H1 (cell line): ENCODE measurements at regions not wholly inside any gene's neighbourhood (a gene's known extent, or its start where the extent isn't known, plus 50 kb on each side); places are given as distances from the start of the nearest gene placed in this dataset.

ENCODE experiments used
- CTCF ChIA-PET: fragments of 300-600 bp; sonication (Branson Sonifier 250); formaldehyde crosslinking; loops from one replicate; lab custom pipeline; 2021; ENCODE audit not compliant: partially characterized antibody; lab: Charles Lee
- POLR2A ChIA-PET: fragments of 300-600 bp; sonication (Branson Sonifier 250); formaldehyde crosslinking; loops from one replicate; lab custom pipeline; 2021; ENCODE audit warnings: inconsistent platforms; ENCODE audit not compliant: partially characterized antibody; lab: Charles Lee
- DNase-seq, 2 experiments: peaks; one replicate each; pipeline versions ENCODE4 v3.0.0 to v3.0.0-alpha.2; 2010 to 2022; ENCODE audit warnings: low spot score in 2 of 2, low read depth in 1 of 2, mixed read lengths in 1 of 2
- FAIRE-seq: peaks from 2 replicates; lab custom pipeline; 2011; peaks lifted over from hg19 to GRCh38; lab: Jason Lieb, UNC
- H2AFZ ChIP-seq: 2 replicates; pipeline ENCODE4 v1.8.1; 2012; ENCODE audit warnings: low read length, inconsistent platforms
- H2AK5ac ChIP-seq: 2 replicates; pipeline ENCODE4 v1.6.1; 2013; ENCODE audit warnings: low read depth, low read length
- H2BK120ac ChIP-seq: replicated peaks from 2 replicates; pipeline ENCODE3; 2013; ENCODE audit warnings: low read depth, low read length, inconsistent platforms
- H2BK12ac ChIP-seq: 2 replicates; pipeline ENCODE4 v1.6.1; 2013; ENCODE audit warnings: low read depth, low read length
- H2BK15ac ChIP-seq: 2 replicates; pipeline ENCODE4 v1.6.1; 2013; ENCODE audit warnings: low read length
- H2BK20ac ChIP-seq: 2 replicates; pipeline ENCODE4 v1.6.1; 2013; ENCODE audit warnings: low read length
- H2BK5ac ChIP-seq: 2 replicates; pipeline ENCODE4 v1.6.1; 2013; ENCODE audit warnings: low read depth, low read length
- H3K14ac ChIP-seq: 2 replicates; pipeline ENCODE4 v1.6.1; 2013; ENCODE audit warnings: inconsistent platforms; ENCODE audit not compliant: insufficient read length
- H3K18ac ChIP-seq: 2 replicates; pipeline ENCODE4 v1.6.1; 2013; ENCODE audit warnings: low read length; ENCODE audit errors: extremely low read depth
- H3K23ac ChIP-seq: 2 replicates; pipeline ENCODE4 v1.6.1; 2013; ENCODE audit warnings: inconsistent platforms; ENCODE audit not compliant: insufficient read length
- H3K23me2 ChIP-seq: 2 replicates; pipeline ENCODE4 v1.6.1; 2013; ENCODE audit warnings: low read depth, low read length
- H3K27ac ChIP-seq: 2 replicates; pipeline ENCODE4 v1.6.1; 2011; ENCODE audit warnings: low read depth, low read length, inconsistent platforms
- H3K27me3 ChIP-seq, 4 experiments: replicated peaks in 1 of 4; 1 replicate in 1 of 4; 2 replicates in 3 of 4; pipeline versions ENCODE4 v1.6.1 to v1.8.1; 2011 to 2013; ENCODE audit warnings: low read length in 3 of 4, mild to moderate bottlenecking in 3 of 4, inconsistent platforms in 2 of 4, mixed read lengths in 2 of 4, moderate library complexity in 1 of 4; ENCODE audit not compliant: control insufficient read depth in 3 of 4, insufficient read depth in 3 of 4; ENCODE audit errors: extremely low read depth in 1 of 4
- H3K36me3 ChIP-seq, 4 experiments: 2 replicates each; pipeline versions ENCODE4 v1.6.1 to v1.8.1; 2011 to 2013; ENCODE audit warnings: mild to moderate bottlenecking in 4 of 4, low read length in 3 of 4, moderate library complexity in 2 of 4, control low read depth in 1 of 4, inconsistent platforms in 1 of 4; ENCODE audit not compliant: insufficient read depth in 4 of 4, control insufficient read depth in 2 of 4
- H3K4ac ChIP-seq: replicated peaks from 2 replicates; pipeline ENCODE3; 2013; ENCODE audit warnings: low read length, low read depth, mixed read lengths, inconsistent platforms; ENCODE audit not compliant: insufficient read length
- H3K4me1 ChIP-seq, 4 experiments: replicated peaks in 1 of 4; 1 replicate in 1 of 4; 2 replicates in 3 of 4; pipeline versions ENCODE4 v1.6.1 to v1.8.1; 2011 to 2013; ENCODE audit warnings: low read length in 3 of 4, inconsistent platforms in 2 of 4, mixed read lengths in 1 of 4; ENCODE audit not compliant: insufficient read depth in 4 of 4, control insufficient read depth in 3 of 4
- H3K4me2 ChIP-seq, 2 experiments: 2 replicates each; pipeline versions ENCODE4 v1.6.1 to v1.8.1; 2011 to 2013; ENCODE audit warnings: low read depth in 2 of 2, low read length in 2 of 2, control low read depth in 1 of 2, inconsistent platforms in 1 of 2, mild to moderate bottlenecking in 1 of 2; ENCODE audit not compliant: insufficient read depth in 1 of 2
- H3K4me3 ChIP-seq, 4 experiments: fragments of 200-600, 300-600 bp in 1 of 4; sonication (generic), shearing (Covaris generic), sonication (Bioruptor Twin) in 1 of 4; 2 replicates each; pipeline versions ENCODE4 v1.5.1 to v1.8.1; 2011 to 2016; ENCODE audit warnings: low read length in 4 of 4, low read depth in 3 of 4, control low read depth in 2 of 4, inconsistent platforms in 2 of 4, mild to moderate bottlenecking in 2 of 4, mixed read lengths in 1 of 4, moderate library complexity in 1 of 4; ENCODE audit not compliant: insufficient read depth in 2 of 4; ENCODE audit errors: extremely low read depth in 1 of 4
- H3K56ac ChIP-seq: replicated peaks from 2 replicates; pipeline ENCODE3; 2013; ENCODE audit warnings: low read depth, mild to moderate bottlenecking, mixed read lengths, low read length, inconsistent platforms; ENCODE audit not compliant: insufficient read length
- H3K79me1 ChIP-seq: 2 replicates; pipeline ENCODE4 v1.6.1; 2013; ENCODE audit warnings: low read depth, low read length, control low read depth
- H3K79me2 ChIP-seq, 2 experiments: 2 replicates each; pipeline versions ENCODE4 v1.6.1 to v1.8.1; 2012 to 2013; ENCODE audit warnings: low read length in 2 of 2, mild to moderate bottlenecking in 2 of 2, inconsistent platforms in 1 of 2; ENCODE audit not compliant: insufficient read depth in 2 of 2, control insufficient read depth in 1 of 2
- H3K9ac ChIP-seq, 4 experiments: replicated peaks in 1 of 4; 1 replicate in 1 of 4; 2 replicates in 3 of 4; pipeline versions ENCODE4 v1.6.1 to v1.8.1; 2011 to 2013; ENCODE audit warnings: low read depth in 3 of 4, low read length in 3 of 4, control low read depth in 2 of 4, mild to moderate bottlenecking in 2 of 4, moderate library complexity in 2 of 4, inconsistent platforms in 1 of 4; ENCODE audit errors: extremely low read depth in 1 of 4
- H3K9me3 ChIP-seq, 2 experiments: 2 replicates each; pipeline versions ENCODE4 v1.6.1 to v1.8.1; 2012 to 2013; ENCODE audit warnings: mild to moderate bottlenecking in 2 of 2, moderate library complexity in 2 of 2, control low read depth in 1 of 2, inconsistent platforms in 1 of 2, low read depth in 1 of 2, low read length in 1 of 2, mixed read lengths in 1 of 2; ENCODE audit not compliant: insufficient read depth in 2 of 2
- H4K20me1 ChIP-seq, 2 experiments: replicated peaks in 1 of 2; 2 replicates each; pipeline versions ENCODE3 to v1.8.1; 2011 to 2013; ENCODE audit warnings: inconsistent platforms in 2 of 2, low read length in 2 of 2, mild to moderate bottlenecking in 1 of 2; ENCODE audit not compliant: insufficient read depth in 2 of 2, control insufficient read depth in 1 of 2
- H4K5ac ChIP-seq: 2 replicates; pipeline ENCODE4 v1.6.1; 2013; ENCODE audit warnings: low read length, low read depth, mixed read lengths, inconsistent platforms; ENCODE audit not compliant: insufficient read length
- H4K8ac ChIP-seq: 2 replicates; pipeline ENCODE4 v1.8.0; 2013; ENCODE audit warnings: mild to moderate bottlenecking, moderate library complexity, low read length, inconsistent platforms; ENCODE audit not compliant: insufficient read depth; ENCODE audit errors: extremely low read depth
- H4K91ac ChIP-seq: replicated peaks from 2 replicates; pipeline ENCODE3; 2013; ENCODE audit warnings: low read length, mixed read lengths, inconsistent platforms; ENCODE audit not compliant: insufficient read length
- WGBS, 2 experiments: shearing (Covaris generic) in 1 of 2; methylation state at CpG; one replicate each; pipeline versions ENCODE4 v1.1.6 to v1.1.7; 2013 to 2015; ENCODE audit warnings: low lambda C conversion rate in 2 of 2, mixed read lengths in 2 of 2, inconsistent platforms in 1 of 2, low coverage in 1 of 2, missing lambda C conversion rate in 1 of 2; ENCODE audit not compliant: insufficient replicate concordance in 2 of 2, insufficient coverage in 1 of 2, insufficient read length in 1 of 2; ENCODE audit errors: extremely low coverage in 1 of 2, missing lambda C conversion rate in 1 of 2; 5-methylcytosine and 5-hydroxymethylcytosine counted together

DNA sequence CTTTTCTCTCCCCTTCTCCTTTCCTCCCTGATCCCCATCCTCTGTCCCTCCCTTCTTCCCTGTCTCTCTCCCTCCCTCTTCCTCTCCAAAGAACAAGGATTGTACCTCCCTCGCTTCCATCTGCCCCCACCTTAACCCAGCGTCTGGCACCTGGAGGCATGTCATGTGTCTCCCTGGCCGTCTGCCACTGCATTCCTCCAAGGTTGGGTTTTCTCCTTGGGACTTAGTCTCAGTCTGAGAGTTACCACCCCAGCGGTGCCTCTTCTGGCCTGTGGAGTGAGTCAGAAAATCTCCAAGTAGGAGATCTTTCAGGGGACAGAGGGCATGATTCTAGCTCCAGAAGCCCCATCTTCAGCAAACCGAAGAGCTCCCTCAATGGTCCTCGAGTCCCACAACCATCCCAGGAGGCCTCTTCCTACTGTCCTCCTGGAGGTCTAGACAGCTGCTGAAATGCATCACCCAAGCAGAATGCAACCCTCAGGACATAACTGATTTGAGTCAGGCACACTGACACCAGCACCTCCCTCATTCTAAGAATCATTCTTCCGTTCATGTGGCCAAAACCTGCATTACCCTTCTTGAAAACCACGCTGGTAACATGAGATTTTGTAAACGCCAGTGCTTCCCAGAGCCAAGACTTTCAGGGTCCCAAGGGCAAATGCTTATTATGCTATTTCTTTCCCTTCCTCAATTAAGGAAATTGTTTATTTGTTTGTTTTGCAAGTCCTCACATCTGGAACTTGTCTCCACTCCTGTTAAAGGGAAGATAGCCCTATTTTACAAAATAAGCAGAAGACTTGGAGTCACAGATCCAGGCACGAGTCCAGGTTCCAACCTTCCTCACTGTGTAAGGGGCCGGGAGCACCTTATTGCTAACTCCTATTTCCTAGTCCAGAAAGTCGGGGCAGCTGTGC is 463.2 kb downstream of the BCL11B start:
- H3K23ac ChIP-seq = no peak overlapping the region
- no peak overlapping the region for H3K18ac ChIP-seq
- H2BK120ac ChIP-seq = no peak overlapping the region
- no peak overlapping the region for H4K5ac ChIP-seq
- no peak overlapping the region for H3K4ac ChIP-seq
- H2BK20ac ChIP-seq = no peak overlapping the region
- H3K56ac ChIP-seq = no peak overlapping the region
- no peaks in the 10 kb centered on the region for H4K20me1 ChIP-seq
- peaks cover 0 to 4% (median 3%) of the 10 kb centered on the region in 4 experiments; a peak in 2 of 7 replicates for H3K4me1 ChIP-seq
- WGBS, 2 experiments = 88% methylated on average over 11 of the region's 12 CpGs; no CpG with 5 or more reads in 1 of the 2 experiments
- POLR2A ChIA-PET = interaction anchor here (0.7 kb wide), 1 partner anchor 9 kb away, joined by 3 read pairs; no protein-coding TSS in a partner anchor
- no peak overlapping the region for H3K9ac ChIP-seq
- H2BK12ac ChIP-seq = no peak overlapping the region
- no peak overlapping the region for H4K91ac ChIP-seq
- no peak overlapping the region for H3K4me3 ChIP-seq
- no peak overlapping the region; the same call in 1 of the 2 replicates for H2BK15ac ChIP-seq
- H2AK5ac ChIP-seq = no peak overlapping the region
- H2BK5ac ChIP-seq = no peak overlapping the region
- no peak for FAIRE-seq
- no peaks in the 10 kb centered on the region for H3K27me3 ChIP-seq
- no peak for DNase-seq
- H3K23me2 ChIP-seq = peaks cover 2% of the 10 kb centered on the region; the same call in 1 of the 2 replicates
- no peak overlapping the region for H3K27ac ChIP-seq
- CTCF ChIA-PET = no interaction called here
- no peaks in the 10 kb centered on the region for H3K79me1 ChIP-seq
- no peak overlapping the region for H2AFZ ChIP-seq
- H3K36me3 ChIP-seq = peaks cover 0 to 2% (median 0%) of the 10 kb centered on the region in 4 experiments; a peak in 1 of 8 replicates
- H3K79me2 ChIP-seq = no peaks in the 10 kb centered on the region
- no peaks in the 10 kb centered on the region for H3K9me3 ChIP-seq
- no peak overlapping the region for H4K8ac ChIP-seq
- no peak overlapping the region for H3K14ac ChIP-seq
- no peak overlapping the region for H3K4me2 ChIP-seq
